ENCODE measurements at regions not wholly inside any gene's neighbourhood (a gene's known extent, or its start where the extent isn't known, plus 50 kb on each side); places are given as distances from the start of the nearest gene placed in this dataset.
A peak's percentile ranks its signal among the peaks of the same experiment; 100 is the strongest.
"Not testable (repeated sequence)": the region's sequence is repeated elsewhere in the genome, so short reads cannot be mapped to it uniquely, and the experiment has no call there.

GRCh38 chr12:125304029-125304428, 238.8 kb downstream of the AACS start:
- DNase-seq (ENCODE audit: low read depth in 2 of 3, low spot score in 2 of 3), result no peak

DNA sequence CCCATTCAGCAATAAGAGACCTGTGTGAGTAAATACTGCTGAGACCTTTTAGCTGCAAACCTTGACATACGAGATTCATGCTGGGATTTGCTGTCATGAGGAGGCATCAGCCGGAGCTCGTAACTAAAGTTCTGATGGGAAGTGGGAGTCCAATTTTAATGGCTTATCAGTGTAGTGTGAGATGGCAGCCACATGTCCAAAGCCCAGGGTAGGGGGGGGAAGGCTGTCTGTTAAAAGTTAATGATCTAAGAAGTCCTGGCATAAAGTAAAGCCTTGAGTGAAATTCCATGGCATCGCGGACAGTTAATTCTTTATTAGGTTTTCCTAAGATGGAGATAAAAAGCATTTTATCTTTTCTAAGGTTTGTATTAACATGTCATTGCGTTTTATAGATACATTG, 240.0 kb downstream of the AACS start:
- DNase-seq (ENCODE audit: low read depth in 2 of 3, low spot score in 2 of 3), result no peak

DNA sequence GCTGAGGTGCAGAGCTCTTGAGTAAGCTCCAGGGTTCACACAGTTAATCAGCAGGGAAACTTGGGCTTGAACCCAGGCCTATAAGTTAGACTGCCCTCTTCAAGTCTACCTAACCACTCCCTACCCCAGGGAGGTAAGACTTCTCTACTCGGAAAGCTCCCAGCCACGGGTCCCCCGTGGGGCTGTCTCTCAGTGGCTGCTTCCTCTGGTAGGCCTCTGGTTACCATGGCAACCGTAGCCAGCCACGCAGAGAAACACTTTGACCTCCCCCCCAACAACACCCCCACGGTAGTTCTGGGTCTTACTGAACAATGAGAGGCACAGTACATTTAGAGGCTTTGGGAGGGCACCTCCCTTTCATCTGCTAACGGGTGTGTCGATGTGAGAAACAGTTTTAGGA, 245.2 kb downstream of the AACS start:
- no peak for DNase-seq (ENCODE audit: low read depth in 2 of 3, low spot score in 2 of 3)

DNA sequence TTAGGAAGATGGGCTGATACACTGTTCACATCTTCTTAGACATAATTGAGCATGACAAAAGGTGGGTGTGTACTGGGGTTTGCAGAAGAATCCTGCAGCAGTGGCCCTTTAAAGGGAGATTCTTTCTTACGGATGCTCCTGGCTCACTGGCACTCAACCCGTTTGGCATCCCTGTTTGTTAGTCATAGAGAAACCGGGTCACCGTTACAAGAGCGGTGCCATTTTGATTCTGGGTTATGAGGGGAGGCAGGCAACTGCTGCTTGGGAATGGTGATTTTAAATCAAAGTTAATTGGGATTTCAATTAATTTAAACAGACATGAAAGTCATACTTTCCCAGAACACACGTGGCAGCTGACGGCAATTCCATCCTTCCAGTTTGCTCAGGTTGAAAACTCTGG, 245.8 kb downstream of the AACS start:
- DNase-seq (ENCODE audit: low read depth in 2 of 3, low spot score in 2 of 3), result no peak

- DNase-seq (ENCODE audit: low read depth in 2 of 3, low spot score in 2 of 3), result no peak
Measured at GRCh38 chr12:125312471-125312870, 247.2 kb downstream of the AACS start.

- no peak for DNase-seq (ENCODE audit: low read depth in 2 of 3, low spot score in 2 of 3)
Measured at GRCh38 chr12:125314051-125314755, 249.0 kb downstream of the AACS start.

- no peak for DNase-seq (ENCODE audit: low read depth in 2 of 3, low spot score in 2 of 3)
Measured at GRCh38 chr12:125315771-125316170, 250.5 kb downstream of the AACS start.

DNA sequence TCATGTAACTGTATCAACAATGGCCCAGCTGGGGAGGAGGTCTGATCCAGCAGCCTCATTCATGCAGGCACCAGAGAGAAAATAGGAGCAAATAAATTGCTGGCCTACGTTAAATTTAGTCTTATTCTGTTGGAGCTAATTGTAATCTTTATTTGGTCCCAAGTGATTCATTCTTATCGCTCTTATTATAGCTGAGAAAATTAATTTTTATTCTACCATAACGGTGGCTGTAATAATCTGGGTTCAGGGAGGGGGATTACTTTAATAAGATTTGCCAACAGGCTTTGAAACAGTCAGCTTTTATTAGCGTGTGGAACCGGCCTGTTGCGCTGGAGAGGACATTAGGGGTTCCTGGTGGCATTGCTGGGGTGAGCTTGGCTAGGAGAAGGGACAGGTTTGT, 254.9 kb downstream of the AACS start:
- DNase-seq (ENCODE audit: low read depth in 2 of 3, low spot score in 2 of 3), result no peak

GRCh38 chr12:125324861-125325490, 259.7 kb downstream of the AACS start:
- no peak for DNase-seq (ENCODE audit: low read depth in 2 of 3, low spot score in 2 of 3)

- no peak for DNase-seq (ENCODE audit: low read depth in 2 of 3, low spot score in 2 of 3)
Measured at GRCh38 chr12:125329239-125330102, 264.2 kb downstream of the AACS start.

DNA sequence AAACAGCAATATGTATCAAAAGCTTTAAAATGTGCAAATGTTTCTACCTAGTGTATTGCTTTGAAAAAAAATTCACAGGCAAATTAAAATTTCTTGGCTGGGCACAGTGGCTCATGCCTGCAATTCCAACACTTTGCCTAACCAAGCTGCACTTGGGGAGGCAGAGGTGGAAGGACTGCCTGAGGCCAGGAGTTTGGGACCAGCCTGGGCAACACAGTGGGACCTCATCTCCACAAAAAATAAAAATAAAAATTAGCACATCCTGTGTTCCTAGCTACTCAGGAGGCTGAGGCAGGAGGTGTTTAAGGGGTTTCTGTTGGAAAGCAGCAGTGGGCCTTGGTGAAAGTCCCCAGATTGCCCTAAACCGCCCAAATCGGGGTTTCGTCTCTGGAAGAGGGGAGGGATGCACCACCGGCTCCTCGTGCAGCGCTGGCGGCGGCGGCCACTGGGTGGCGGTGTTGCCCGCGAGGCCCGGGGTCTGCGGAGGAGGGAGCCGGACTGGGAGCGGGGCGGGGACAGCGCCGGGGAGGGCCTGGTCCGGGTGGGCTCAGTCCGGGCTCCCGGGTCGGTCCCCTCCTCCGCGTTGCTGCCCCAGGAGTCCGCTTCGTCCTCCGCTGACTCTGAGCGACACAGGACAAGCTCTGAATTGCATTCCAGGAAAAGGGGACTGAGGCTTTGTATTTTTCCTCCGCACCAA, 265.6 kb downstream of the AACS start:
- DNase-seq (ENCODE audit: low read depth in 2 of 3, low spot score in 2 of 3), result peak; percentile 29 to 39 (median 35)

- no peak for DNase-seq (ENCODE audit: low read depth in 2 of 3, low spot score in 2 of 3)
Measured at GRCh38 chr12:125331342-125332052, 266.3 kb downstream of the AACS start.

GRCh38 chr12:125332900-125333299, 267.7 kb downstream of the AACS start:
- no peak for DNase-seq (ENCODE audit: low read depth in 2 of 3, low spot score in 2 of 3)

DNA sequence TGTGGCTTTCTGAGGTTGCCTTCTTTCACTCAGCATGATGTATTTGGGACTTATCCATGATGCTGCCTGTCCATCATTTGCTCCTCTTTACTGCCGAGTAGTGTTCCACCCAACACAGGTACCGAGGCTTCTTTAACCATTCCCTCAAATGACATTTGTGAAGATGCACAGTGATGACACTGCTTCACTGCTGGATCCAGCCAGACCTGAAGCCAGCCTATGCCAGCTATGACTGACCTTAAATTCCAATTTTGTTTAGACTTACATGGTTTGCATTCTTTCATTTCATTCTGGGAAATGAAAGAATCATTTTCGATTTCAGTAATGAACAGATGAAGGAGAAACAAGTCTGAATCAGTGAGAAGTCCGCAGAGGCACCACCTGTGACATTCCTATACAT, 271.0 kb downstream of the AACS start:
- no peak for DNase-seq (ENCODE audit: low read depth in 2 of 3, low spot score in 2 of 3)

GRCh38 chr12:125340791-125341190, 275.6 kb downstream of the AACS start:
- no peak for DNase-seq (ENCODE audit: low read depth in 2 of 3, low spot score in 2 of 3)

DNA sequence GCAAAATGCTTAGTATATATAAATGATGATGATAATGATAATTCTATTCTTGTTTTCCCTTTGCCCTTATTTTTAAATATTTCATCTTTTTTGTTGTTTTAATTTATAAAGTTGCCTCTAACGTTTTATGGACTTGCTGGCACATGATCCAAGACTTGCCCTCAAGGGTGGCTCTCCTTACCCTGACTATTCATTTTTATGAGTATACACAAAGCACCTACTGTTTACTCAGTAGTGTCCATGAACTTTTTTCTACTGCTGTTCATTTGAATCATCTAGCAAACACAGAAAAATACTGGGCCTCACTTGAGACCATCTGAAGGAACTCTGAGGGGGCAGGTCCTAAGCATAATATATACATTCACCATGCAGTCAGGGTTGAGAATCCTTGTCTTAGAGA, 276.2 kb downstream of the AACS start:
- DNase-seq (ENCODE audit: low read depth in 2 of 3, low spot score in 2 of 3), result no peak

- DNase-seq (ENCODE audit: low read depth in 2 of 3, low spot score in 2 of 3), result no peak
Measured at GRCh38 chr12:125343649-125344048, 278.4 kb downstream of the AACS start.

- DNase-seq (ENCODE audit: low read depth in 2 of 3, low spot score in 2 of 3), result no peak
Measured at GRCh38 chr12:125346362-125346761, 281.1 kb downstream of the AACS start.

DNA sequence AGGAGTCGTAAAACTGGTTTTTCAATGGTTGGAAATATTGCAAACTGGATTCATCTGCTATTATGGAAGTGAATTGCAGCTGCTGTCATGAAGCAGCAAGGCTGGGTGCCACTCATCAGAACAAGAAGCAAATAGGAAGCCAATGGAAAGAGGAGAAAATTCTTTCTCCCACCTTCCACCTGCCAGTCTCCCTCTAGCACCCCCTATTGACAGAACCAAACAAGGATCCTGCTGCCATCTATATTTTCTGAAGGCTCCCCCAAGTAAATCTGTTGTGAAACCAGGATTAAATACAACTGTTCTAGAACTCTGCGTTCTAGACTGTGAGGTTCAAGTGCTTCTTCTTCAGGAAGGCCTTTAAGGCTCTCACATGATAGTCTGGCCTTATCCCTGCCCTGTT, 286.6 kb downstream of the AACS start:
- no peak for DNase-seq (ENCODE audit: low read depth in 2 of 3, low spot score in 2 of 3)

DNA sequence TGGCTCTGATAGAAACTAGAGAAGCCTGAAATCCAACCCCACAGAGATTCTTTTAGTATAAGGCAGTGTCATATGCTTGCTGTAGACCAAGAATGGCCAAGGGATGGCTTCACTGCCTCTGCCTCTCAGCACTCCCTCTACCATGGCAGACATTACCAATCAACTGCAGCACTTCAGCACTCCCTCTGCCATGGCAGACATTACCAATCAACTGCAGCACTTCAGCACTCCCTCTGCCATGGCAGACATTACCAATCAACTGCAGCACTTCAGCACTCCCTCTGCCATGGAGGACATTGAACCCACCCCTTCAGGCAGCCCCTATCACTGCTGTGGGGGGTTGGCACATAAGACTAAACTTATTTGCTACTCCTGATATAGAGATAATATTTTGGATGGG, 287.8 kb downstream of the AACS start:
- not testable (repeated sequence) for DNase-seq (ENCODE audit: low read depth in 2 of 3, low spot score in 2 of 3)

DNA sequence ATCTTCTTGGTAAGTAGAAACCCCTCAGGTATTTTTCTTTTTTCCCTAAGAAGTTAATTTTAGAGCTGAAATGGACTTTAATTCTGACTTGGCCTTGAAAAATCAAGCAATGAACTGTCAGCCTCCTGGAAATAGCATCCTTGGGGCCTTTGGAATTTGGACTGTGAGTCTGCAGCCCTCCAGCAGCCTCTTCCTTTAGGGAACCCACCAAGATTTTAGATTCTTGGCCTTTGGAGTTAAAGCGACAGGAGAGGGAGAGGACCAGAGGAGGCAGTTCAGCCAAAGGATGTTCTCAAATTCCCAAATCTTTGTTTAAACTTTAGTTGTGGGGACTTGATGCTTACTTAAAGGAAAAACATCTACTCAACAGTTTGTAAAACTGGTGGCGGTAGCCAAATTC, 288.6 kb downstream of the AACS start:
- no peak for DNase-seq (ENCODE audit: low read depth in 2 of 3, low spot score in 2 of 3)

Measured in activated CD8-positive, alpha-beta memory T cell treated with anti-CD3 and anti-CD28 coated beads for 48 hours (primary cell).